Endodermal cell (in vitro differentiated cells): ENCODE measurements at regions not wholly inside any gene's neighbourhood (a gene's known extent, or its start where the extent isn't known, plus 50 kb on each side); places are given as distances from the start of the nearest gene placed in this dataset.

Experiments used
- DNase-seq: peaks from one replicate; pipeline ENCODE4 v3.0.0-alpha.2; 2017
- H3K27ac ChIP-seq: 2 replicates; pipeline ENCODE4 v1.5.1; 2013; ENCODE audit warnings: mild to moderate bottlenecking, low read depth, low read length, moderate library complexity
- H3K27me3 ChIP-seq: 2 replicates; pipeline ENCODE4 v1.6.1; 2013; ENCODE audit warnings: mild to moderate bottlenecking, low read length, moderate library complexity; ENCODE audit not compliant: insufficient read depth, control insufficient read depth, poor library complexity, severe bottlenecking
- H3K36me3 ChIP-seq: 2 replicates; pipeline ENCODE4 v1.7.0; 2013; ENCODE audit warnings: mild to moderate bottlenecking, low read length, moderate library complexity; ENCODE audit not compliant: control insufficient read depth, insufficient read depth
- H3K4me1 ChIP-seq: one replicate; pipeline ENCODE4 v1.7.0; 2013; ENCODE audit warnings: low read length; ENCODE audit not compliant: control insufficient read depth, insufficient read depth
- H3K4me3 ChIP-seq: 2 replicates; pipeline ENCODE4 v1.5.1; 2013; ENCODE audit warnings: mild to moderate bottlenecking, low read length, moderate library complexity
- H3K9ac ChIP-seq: 2 replicates; pipeline ENCODE4 v1.6.1; 2013; ENCODE audit warnings: mild to moderate bottlenecking, low read length, moderate library complexity; ENCODE audit not compliant: poor library complexity, severe bottlenecking; ENCODE audit errors: extremely low read depth
- H3K9me3 ChIP-seq: 2 replicates; pipeline ENCODE4 v1.6.1; 2013; ENCODE audit warnings: mild to moderate bottlenecking, low read length, moderate library complexity; ENCODE audit not compliant: control insufficient read depth
- H3K27ac Mint-ChIP-seq: 2 replicates; pipeline ENCODE4 v1.8.0; 2020; ENCODE audit warnings: mixed read lengths
- H3K27me3 Mint-ChIP-seq: 2 replicates; pipeline ENCODE4 v1.8.0; 2021; ENCODE audit warnings: mild to moderate bottlenecking, mixed read lengths; ENCODE audit not compliant: insufficient read depth
- H3K36me3 Mint-ChIP-seq: 2 replicates; pipeline ENCODE4 v1.8.0; 2020; ENCODE audit warnings: low read depth, mixed read lengths
- H3K4me1 Mint-ChIP-seq: 2 replicates; pipeline ENCODE4 v1.8.0; 2020; ENCODE audit warnings: mixed read lengths
- H3K4me3 Mint-ChIP-seq: 2 replicates; pipeline ENCODE4 v1.8.0; 2020; ENCODE audit warnings: mild to moderate bottlenecking, moderate library complexity, mixed read lengths
- H3K9me3 Mint-ChIP-seq: 2 replicates; pipeline ENCODE4 v1.8.0; 2020; ENCODE audit warnings: mild to moderate bottlenecking, mixed read lengths
- WGBS, 2 experiments: methylation state at CpG; one replicate each; pipeline versions ENCODE4 v1.1.5 to v1.1.7; 2013; ENCODE audit warnings: missing lambda C conversion rate in 2 of 2, mixed read lengths in 1 of 2; ENCODE audit not compliant: insufficient coverage in 1 of 2, insufficient read length in 1 of 2; 5-methylcytosine and 5-hydroxymethylcytosine counted together
- TF ChIP-seq, protein P1 (sequence below): fragments of 200-600 bp; sonication (generic); conservative IDR thresholded peaks from 2 replicates; pipeline ENCODE4 v1.5.0; 2021; ENCODE audit warnings: antibody characterized with exemption, mild to moderate bottlenecking

GRCh38 chr4:73344106-73344505, 60.0 kb upstream of the ALB start:
- Histone ChIP-seq H3K4me3 (no peak overlapping the region), H3K27ac (no peak overlapping the region), H3K9ac (no peak overlapping the region), H3K9me3 (peaks cover 5% of the 10 kb centered on the region), H3K27me3 (no peaks in the 10 kb centered on the region), H3K4me1 (no peaks in the 10 kb centered on the region), H3K36me3 (no peaks in the 10 kb centered on the region)
- no peak overlapping the region for H3K27ac Mint-ChIP-seq
- peaks cover 21% of the 10 kb centered on the region for H3K4me1 Mint-ChIP-seq
- WGBS, 2 experiments, result 89% methylated on average over 1 of the region's 1 CpG; no CpG with 5 or more reads in 1 of the 2 experiments
- TF ChIP-seq, protein P1, sequence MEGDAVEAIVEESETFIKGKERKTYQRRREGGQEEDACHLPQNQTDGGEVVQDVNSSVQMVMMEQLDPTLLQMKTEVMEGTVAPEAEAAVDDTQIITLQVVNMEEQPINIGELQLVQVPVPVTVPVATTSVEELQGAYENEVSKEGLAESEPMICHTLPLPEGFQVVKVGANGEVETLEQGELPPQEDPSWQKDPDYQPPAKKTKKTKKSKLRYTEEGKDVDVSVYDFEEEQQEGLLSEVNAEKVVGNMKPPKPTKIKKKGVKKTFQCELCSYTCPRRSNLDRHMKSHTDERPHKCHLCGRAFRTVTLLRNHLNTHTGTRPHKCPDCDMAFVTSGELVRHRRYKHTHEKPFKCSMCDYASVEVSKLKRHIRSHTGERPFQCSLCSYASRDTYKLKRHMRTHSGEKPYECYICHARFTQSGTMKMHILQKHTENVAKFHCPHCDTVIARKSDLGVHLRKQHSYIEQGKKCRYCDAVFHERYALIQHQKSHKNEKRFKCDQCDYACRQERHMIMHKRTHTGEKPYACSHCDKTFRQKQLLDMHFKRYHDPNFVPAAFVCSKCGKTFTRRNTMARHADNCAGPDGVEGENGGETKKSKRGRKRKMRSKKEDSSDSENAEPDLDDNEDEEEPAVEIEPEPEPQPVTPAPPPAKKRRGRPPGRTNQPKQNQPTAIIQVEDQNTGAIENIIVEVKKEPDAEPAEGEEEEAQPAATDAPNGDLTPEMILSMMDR, result no peak
- no peaks in the 10 kb centered on the region for H3K36me3 Mint-ChIP-seq
- H3K4me3 Mint-ChIP-seq, result no peak overlapping the region
- H3K27me3 Mint-ChIP-seq, result no peaks in the 10 kb centered on the region
- H3K9me3 Mint-ChIP-seq, result no peaks in the 10 kb centered on the region
- DNase-seq, result no peak

- DNase-seq, result peak; percentile 60
- peaks cover 5% of the 10 kb centered on the region for H3K9me3 Mint-ChIP-seq
- Histone ChIP-seq H3K4me3 (no peak overlapping the region), H3K27me3 (no peaks in the 10 kb centered on the region), H3K9ac (no peak overlapping the region), H3K9me3 (peaks cover 8% of the 10 kb centered on the region), H3K4me1 (no peaks in the 10 kb centered on the region), H3K27ac (no peak overlapping the region), H3K36me3 (no peaks in the 10 kb centered on the region)
- no peaks in the 10 kb centered on the region for H3K36me3 Mint-ChIP-seq
- H3K27ac Mint-ChIP-seq, result no peak overlapping the region
- WGBS, 2 experiments, result 90% methylated on average over 2 of the region's 4 CpGs; no CpG with 5 or more reads in 1 of the 2 experiments
- peaks cover 21% of the 10 kb centered on the region for H3K4me1 Mint-ChIP-seq
- TF ChIP-seq, protein P1, result no peak
- H3K27me3 Mint-ChIP-seq, result no peaks in the 10 kb centered on the region
- no peak overlapping the region for H3K4me3 Mint-ChIP-seq
Measured at GRCh38 chr4:73343432-73343831, 60.7 kb upstream of the ALB start.

- no peak overlapping the region for H3K9ac ChIP-seq
- no peak overlapping the region for H3K27ac ChIP-seq
- no peaks in the 10 kb centered on the region for H3K27me3 ChIP-seq
- WGBS, 2 experiments, result 47 to 73% methylated on average over 2 to 4 of the region's 4 CpGs
- no peaks in the 10 kb centered on the region for H3K36me3 ChIP-seq
- H3K4me3 ChIP-seq, result no peak overlapping the region
- no peaks in the 10 kb centered on the region for H3K36me3 Mint-ChIP-seq
- H3K4me3 Mint-ChIP-seq, result no peak overlapping the region
- no peaks in the 10 kb centered on the region for H3K27me3 Mint-ChIP-seq
- H3K4me1 ChIP-seq, result no peaks in the 10 kb centered on the region
- TF ChIP-seq, protein P1, result peak; percentile 88
- H3K4me1 Mint-ChIP-seq, result peaks cover 21% of the 10 kb centered on the region
- peak; percentile 79 for DNase-seq
- H3K9me3 ChIP-seq, result peaks cover 6% of the 10 kb centered on the region
- H3K27ac Mint-ChIP-seq, result no peak overlapping the region
- H3K9me3 Mint-ChIP-seq, result peaks cover 9% of the 10 kb centered on the region
Measured at GRCh38 chr4:73341454-73341853, 62.6 kb upstream of the ALB start.
